ENCODE measurements at regions not wholly inside any gene's neighbourhood (a gene's known extent, or its start where the extent isn't known, plus 50 kb on each side); places are given as distances from the start of the nearest gene placed in this dataset.
"Not testable (repeated sequence)": the region's sequence is repeated elsewhere in the genome, so short reads cannot be mapped to it uniquely, and the experiment has no call there.

DNA sequence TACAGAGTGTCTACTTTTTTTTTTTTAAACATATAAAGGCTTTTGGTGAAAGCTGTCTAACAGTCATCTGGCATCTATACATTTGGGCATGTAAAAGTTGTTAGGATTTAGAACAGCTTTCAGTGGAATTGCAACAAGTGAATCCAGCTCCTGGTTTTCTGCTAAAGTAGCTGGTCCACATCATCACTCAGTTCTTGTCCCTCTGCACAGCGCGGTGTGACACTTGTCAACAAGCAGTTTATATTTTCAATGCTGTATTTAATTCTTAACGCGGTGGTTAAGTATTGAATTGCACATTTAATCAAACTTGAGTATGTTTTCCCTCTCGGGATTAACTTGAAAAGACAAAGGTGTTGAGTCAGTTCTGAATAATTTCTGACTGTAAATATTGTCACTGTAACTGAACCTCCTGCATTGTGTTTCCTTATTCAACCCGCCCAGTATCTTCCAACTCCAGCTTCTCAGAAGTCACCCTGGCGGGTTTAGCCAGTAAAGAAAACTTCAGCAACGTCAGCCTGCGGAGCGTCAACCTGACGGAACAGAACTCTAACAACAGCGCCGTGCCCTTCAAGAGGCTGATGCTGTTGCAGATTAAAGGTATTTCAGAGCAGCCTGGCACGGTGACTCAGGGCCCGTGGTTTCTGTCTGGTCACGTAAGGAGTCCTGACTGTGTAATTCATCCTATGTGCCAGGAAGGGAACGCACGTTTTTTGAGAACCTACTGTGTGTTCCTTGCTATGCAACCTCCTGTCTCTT lies 66.1 kb upstream of the LYZL2 start:
- not testable (repeated sequence) for H3K9ac ChIP-seq (ENCODE audit: low read length); DNase-seq; H3K4me2 ChIP-seq (ENCODE audit: low read length); H2BK5ac ChIP-seq (ENCODE audit: low read length); H4K5ac ChIP-seq (ENCODE audit: low read length); H3K79me2 ChIP-seq (ENCODE audit: control insufficient read depth, insufficient read depth, low read length); H2AK5ac ChIP-seq (ENCODE audit: low read length); H3K36me3 ChIP-seq (ENCODE audit: control insufficient read depth, insufficient read depth, low read length); H3K56ac ChIP-seq (ENCODE audit: low read length); H3K79me1 ChIP-seq (ENCODE audit: low read length); H4K8ac ChIP-seq (ENCODE audit: low read depth, low read length); H3K27ac ChIP-seq (ENCODE audit: low read depth, low read length); H2BK15ac ChIP-seq (replicated peaks; ENCODE audit: low read depth); H3K4ac ChIP-seq (ENCODE audit: low read depth, low read length); H3K4me3 ChIP-seq (ENCODE audit: low read length); H3K27me3 ChIP-seq (ENCODE audit: insufficient read depth, low read length, poor library complexity); H2BK120ac ChIP-seq (ENCODE audit: low read depth, low read length); H3K23ac ChIP-seq (ENCODE audit: low read length); H3K18ac ChIP-seq (ENCODE audit: low read length); H3K4me1 ChIP-seq (ENCODE audit: control insufficient read depth, low read depth, low read length)
- WGBS (ENCODE audit: extremely low coverage, insufficient coverage, low lambda C conversion rate): no CpG with 5 or more reads among the region's 18 CpGs

DNA sequence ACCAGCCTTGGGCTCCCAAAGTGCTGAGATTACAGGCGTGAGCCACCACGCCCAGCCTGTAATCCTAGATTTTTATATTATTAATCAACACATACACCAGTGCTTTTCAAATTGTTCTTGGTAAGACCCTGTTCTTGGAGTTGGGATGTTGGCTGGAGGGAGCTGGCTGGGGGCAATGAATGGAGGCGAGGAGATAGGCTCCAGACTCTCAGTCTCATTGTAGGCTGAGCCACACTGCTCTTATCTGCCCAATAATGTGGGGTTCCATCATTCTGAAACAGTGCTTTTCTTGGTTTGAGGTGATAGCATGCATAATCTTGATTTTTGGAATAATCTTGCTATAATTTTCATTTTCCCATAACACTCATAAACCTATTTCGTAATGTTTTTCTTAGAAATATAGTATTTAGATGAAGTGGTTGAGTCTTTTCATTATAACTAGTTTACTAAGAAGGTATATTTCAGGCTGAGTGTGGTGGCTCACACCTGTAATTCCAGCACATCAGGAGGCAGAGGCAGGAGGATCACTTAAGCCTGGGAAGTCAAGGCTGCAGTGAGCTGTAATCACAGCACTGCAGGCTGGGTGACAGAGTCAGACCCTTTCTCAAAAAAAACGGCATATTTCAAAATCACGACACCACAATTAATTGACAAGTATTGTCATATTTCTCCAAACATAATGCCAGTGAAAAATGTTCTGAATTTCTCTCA lies 65.1 kb upstream of the LYZL2 start:
- no peak for DNase-seq
- Histone ChIP-seq H2BK15ac (replicated peaks; ENCODE audit: low read depth) (no peak overlapping the region), H3K9ac (ENCODE audit: low read length) (no peak overlapping the region), H3K27me3 (ENCODE audit: insufficient read depth, low read length, poor library complexity) (no peaks in the 10 kb centered on the region), H3K4ac (ENCODE audit: low read depth, low read length) (no peak overlapping the region), H3K23ac (ENCODE audit: low read length) (no peak overlapping the region), H3K4me2 (ENCODE audit: low read length) (no peak overlapping the region), H2BK5ac (ENCODE audit: low read length) (no peak overlapping the region), H2BK120ac (ENCODE audit: low read depth, low read length) (no peak overlapping the region), H2AK5ac (ENCODE audit: low read length) (no peak overlapping the region), H3K79me1 (ENCODE audit: low read length) (no peaks in the 10 kb centered on the region), H3K4me1 (ENCODE audit: control insufficient read depth, low read depth, low read length) (no peaks in the 10 kb centered on the region), H4K5ac (ENCODE audit: low read length) (no peak overlapping the region), H3K79me2 (ENCODE audit: control insufficient read depth, insufficient read depth, low read length) (no peaks in the 10 kb centered on the region), H3K4me3 (ENCODE audit: low read length) (no peak overlapping the region), H3K27ac (ENCODE audit: low read depth, low read length) (no peak overlapping the region), H4K8ac (ENCODE audit: low read depth, low read length) (no peak overlapping the region), H3K36me3 (ENCODE audit: control insufficient read depth, insufficient read depth, low read length) (no peaks in the 10 kb centered on the region), H3K18ac (ENCODE audit: low read length) (no peak overlapping the region), H3K56ac (ENCODE audit: low read length) (no peak overlapping the region)
- WGBS (ENCODE audit: extremely low coverage, insufficient coverage, low lambda C conversion rate): 100% methylated on average over 1 of the region's 6 CpGs

DNA sequence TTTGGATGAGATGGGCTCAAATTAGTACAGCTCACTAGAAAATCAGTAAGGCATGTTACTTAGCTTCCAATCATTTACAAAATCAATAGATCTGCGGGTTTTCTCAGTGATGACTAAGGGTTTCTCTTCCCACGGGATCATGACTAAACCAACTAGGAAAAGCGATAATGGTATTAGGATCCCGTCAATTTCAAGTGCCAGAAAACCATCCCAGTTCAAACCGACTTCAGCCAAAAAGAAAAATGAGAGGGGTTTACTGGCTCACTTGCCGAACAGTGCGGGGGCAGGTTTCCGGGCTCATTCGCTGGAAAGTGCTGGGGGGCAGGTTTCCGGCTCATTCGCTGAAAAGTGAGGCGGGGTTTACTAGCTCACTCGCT lies 62.1 kb upstream of the LYZL2 start:
- H3K4ac ChIP-seq (ENCODE audit: low read depth, low read length): no peak overlapping the region
- H3K23ac ChIP-seq (ENCODE audit: low read length): no peak overlapping the region
- H3K9ac ChIP-seq (ENCODE audit: low read length): no peak overlapping the region
- H3K79me1 ChIP-seq (ENCODE audit: low read length): no peaks in the 10 kb centered on the region
- H2BK5ac ChIP-seq (ENCODE audit: low read length): no peak overlapping the region
- no peak overlapping the region for H3K56ac ChIP-seq (ENCODE audit: low read length)
- no peak overlapping the region for H4K8ac ChIP-seq (ENCODE audit: low read depth, low read length)
- H3K27me3 ChIP-seq (ENCODE audit: insufficient read depth, low read length, poor library complexity): no peaks in the 10 kb centered on the region
- no peaks in the 10 kb centered on the region for H3K36me3 ChIP-seq (ENCODE audit: control insufficient read depth, insufficient read depth, low read length)
- H2BK120ac ChIP-seq (ENCODE audit: low read depth, low read length): no peak overlapping the region
- H3K4me3 ChIP-seq (ENCODE audit: low read length): no peak overlapping the region
- no peaks in the 10 kb centered on the region for H3K4me1 ChIP-seq (ENCODE audit: control insufficient read depth, low read depth, low read length)
- no peak overlapping the region for H4K5ac ChIP-seq (ENCODE audit: low read length)
- no peak overlapping the region for H2AK5ac ChIP-seq (ENCODE audit: low read length)
- DNase-seq: no peak
- no peak overlapping the region for H3K4me2 ChIP-seq (ENCODE audit: low read length)
- no peak overlapping the region for H3K27ac ChIP-seq (ENCODE audit: low read depth, low read length)
- WGBS (ENCODE audit: extremely low coverage, insufficient coverage, low lambda C conversion rate): no CpG with 5 or more reads among the region's 13 CpGs
- no peak overlapping the region for H3K18ac ChIP-seq (ENCODE audit: low read length)
- H3K79me2 ChIP-seq (ENCODE audit: control insufficient read depth, insufficient read depth, low read length): no peaks in the 10 kb centered on the region
- H2BK15ac ChIP-seq (replicated peaks; ENCODE audit: low read depth): no peak overlapping the region

DNA sequence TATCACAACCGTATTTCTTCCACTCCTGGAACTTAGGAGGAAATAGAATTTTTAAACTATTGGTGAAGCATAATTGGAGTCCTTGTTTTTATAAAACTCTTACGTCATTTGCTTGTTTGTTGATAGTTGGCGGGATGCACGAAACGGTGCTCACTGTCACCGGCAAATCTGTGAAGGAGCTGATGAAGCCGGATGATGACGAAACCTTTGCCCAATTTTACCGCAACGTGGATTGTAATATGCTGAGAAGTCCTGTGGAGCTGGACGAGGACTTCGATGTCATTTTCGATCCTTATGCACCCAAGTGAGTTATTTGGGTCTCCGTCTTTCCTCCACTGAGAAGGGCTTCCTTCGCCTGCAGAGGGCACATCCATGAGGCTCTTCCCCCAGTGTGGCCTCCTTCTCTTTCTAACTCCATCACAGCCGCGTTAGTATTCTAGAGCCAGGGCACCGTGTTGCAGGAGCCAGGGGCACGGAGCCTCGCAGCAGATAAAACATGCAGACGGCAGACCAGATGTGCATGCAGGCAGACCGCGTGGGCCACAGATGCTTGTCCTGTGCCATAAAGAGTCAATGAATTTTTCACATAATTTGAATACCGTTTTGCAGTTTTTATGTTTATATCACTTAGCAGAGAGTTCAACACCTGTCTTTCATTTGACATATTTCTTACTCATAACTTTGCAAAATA lies 61.5 kb upstream of the LYZL2 start:
- not testable (repeated sequence) for H2BK5ac ChIP-seq (ENCODE audit: low read length); H3K23ac ChIP-seq (ENCODE audit: low read length); H3K36me3 ChIP-seq (ENCODE audit: control insufficient read depth, insufficient read depth, low read length); H3K27ac ChIP-seq (ENCODE audit: low read depth, low read length); H3K9ac ChIP-seq (ENCODE audit: low read length); H2BK15ac ChIP-seq (replicated peaks; ENCODE audit: low read depth); H3K4me1 ChIP-seq (ENCODE audit: control insufficient read depth, low read depth, low read length); H4K8ac ChIP-seq (ENCODE audit: low read depth, low read length); H3K4me2 ChIP-seq (ENCODE audit: low read length); H3K79me2 ChIP-seq (ENCODE audit: control insufficient read depth, insufficient read depth, low read length); H3K79me1 ChIP-seq (ENCODE audit: low read length); H4K5ac ChIP-seq (ENCODE audit: low read length); H2BK120ac ChIP-seq (ENCODE audit: low read depth, low read length); H3K27me3 ChIP-seq (ENCODE audit: insufficient read depth, low read length, poor library complexity); H3K18ac ChIP-seq (ENCODE audit: low read length); H2AK5ac ChIP-seq (ENCODE audit: low read length); H3K4me3 ChIP-seq (ENCODE audit: low read length); H3K4ac ChIP-seq (ENCODE audit: low read depth, low read length); DNase-seq; H3K56ac ChIP-seq (ENCODE audit: low read length)
- WGBS (ENCODE audit: extremely low coverage, insufficient coverage, low lambda C conversion rate): no CpG with 5 or more reads among the region's 24 CpGs

DNA sequence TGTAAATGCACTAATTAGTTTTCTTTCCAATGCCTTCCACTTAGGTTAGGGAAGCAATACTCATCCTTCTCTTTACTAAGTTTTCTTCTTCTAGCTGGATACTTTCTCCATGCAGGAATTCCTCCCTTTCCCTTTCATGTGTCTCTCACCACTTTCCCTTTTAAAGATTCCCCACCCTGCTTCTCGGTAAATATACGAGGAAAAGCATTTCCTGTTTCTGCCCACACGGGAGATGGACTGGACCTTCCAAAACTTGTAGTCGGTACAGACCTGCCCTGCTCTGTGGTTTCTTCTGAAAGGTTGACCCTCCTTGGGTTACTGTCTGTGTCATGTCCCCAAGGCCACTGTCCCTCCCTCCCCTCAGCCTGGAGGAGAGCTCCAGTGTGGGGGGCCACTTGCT lies 58.9 kb upstream of the LYZL2 start:
- H4K8ac ChIP-seq (ENCODE audit: low read depth, low read length): no peak overlapping the region
- no peak overlapping the region for H3K23ac ChIP-seq (ENCODE audit: low read length)
- WGBS (ENCODE audit: extremely low coverage, insufficient coverage, low lambda C conversion rate): no CpG with 5 or more reads among the region's 4 CpGs
- H2BK15ac ChIP-seq (replicated peaks; ENCODE audit: low read depth): no peak overlapping the region
- no peak overlapping the region for H3K18ac ChIP-seq (ENCODE audit: low read length)
- H4K5ac ChIP-seq (ENCODE audit: low read length): no peak overlapping the region
- H3K36me3 ChIP-seq (ENCODE audit: control insufficient read depth, insufficient read depth, low read length): no peaks in the 10 kb centered on the region
- H2BK5ac ChIP-seq (ENCODE audit: low read length): no peak overlapping the region
- no peak for DNase-seq
- H3K56ac ChIP-seq (ENCODE audit: low read length): no peak overlapping the region
- H2AK5ac ChIP-seq (ENCODE audit: low read length): no peak overlapping the region
- H3K79me2 ChIP-seq (ENCODE audit: control insufficient read depth, insufficient read depth, low read length): no peaks in the 10 kb centered on the region
- H3K4me2 ChIP-seq (ENCODE audit: low read length): no peak overlapping the region
- H3K4me3 ChIP-seq (ENCODE audit: low read length): no peak overlapping the region
- no peak overlapping the region for H3K9ac ChIP-seq (ENCODE audit: low read length)
- no peaks in the 10 kb centered on the region for H3K27me3 ChIP-seq (ENCODE audit: insufficient read depth, low read length, poor library complexity)
- no peaks in the 10 kb centered on the region for H3K4me1 ChIP-seq (ENCODE audit: control insufficient read depth, low read depth, low read length)
- no peak overlapping the region for H3K27ac ChIP-seq (ENCODE audit: low read depth, low read length)
- H3K79me1 ChIP-seq (ENCODE audit: low read length): no peaks in the 10 kb centered on the region
- H3K4ac ChIP-seq (ENCODE audit: low read depth, low read length): no peak overlapping the region
- H2BK120ac ChIP-seq (ENCODE audit: low read depth, low read length): no peak overlapping the region

Data from mesendoderm (in vitro differentiated cells).